Activated T-cell treated with anti-CD3 and anti-CD28 coated beads for 48 hours (primary cell): ENCODE measurements at regions not wholly inside any gene's neighbourhood (a gene's known extent, or its start where the extent isn't known, plus 50 kb on each side); places are given as distances from the start of the nearest gene placed in this dataset.

Source experiments
- DNase-seq: peaks from one replicate; pipeline ENCODE4 v3.0.0-alpha.2; 2020; ENCODE audit warnings: low read depth

DNA sequence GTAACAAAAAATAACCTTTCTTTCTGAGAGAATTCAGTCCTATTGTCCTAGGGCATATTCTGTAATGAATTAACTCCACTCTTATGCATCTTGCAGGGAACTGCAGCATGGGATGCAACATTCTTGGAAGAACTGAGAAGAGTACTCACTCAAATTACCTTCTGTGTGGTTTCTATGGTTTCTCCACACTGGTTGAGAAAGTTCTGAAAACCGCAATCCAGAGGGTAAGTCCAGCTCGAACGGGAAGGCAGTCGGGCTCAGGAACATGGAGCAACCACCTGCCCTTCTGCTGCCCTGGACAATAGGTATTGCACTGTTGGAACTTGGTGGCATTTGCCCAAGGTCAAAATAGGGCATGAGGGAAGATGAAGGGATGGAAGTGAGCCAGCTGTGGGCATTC lies 59.6 kb upstream of the CDK13 start:
- DNase-seq: no peak

DNA sequence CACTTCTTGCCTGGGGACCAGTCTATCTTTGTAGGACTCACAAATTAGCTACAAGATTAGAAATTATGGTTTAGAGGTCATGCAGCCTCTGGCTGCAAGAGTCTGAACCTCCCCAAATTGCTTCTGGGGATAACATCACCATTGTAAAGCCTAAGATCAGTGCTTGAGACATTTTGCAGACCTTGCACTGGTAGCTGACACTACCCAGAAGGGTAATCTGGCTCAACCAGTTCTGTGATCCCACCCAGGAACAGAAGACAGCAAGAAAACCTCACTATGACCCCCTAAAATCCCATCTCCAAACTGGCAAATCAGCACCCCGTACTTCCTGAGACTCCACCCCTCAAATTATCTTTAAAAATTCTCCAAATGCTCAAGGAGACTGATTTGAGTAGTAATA lies 58.2 kb upstream of the CDK13 start:
- DNase-seq: no peak

- no peak for DNase-seq
These were observed 57.7 kb upstream of the CDK13 start for GRCh38 chr7:39892361-39892760.

DNA sequence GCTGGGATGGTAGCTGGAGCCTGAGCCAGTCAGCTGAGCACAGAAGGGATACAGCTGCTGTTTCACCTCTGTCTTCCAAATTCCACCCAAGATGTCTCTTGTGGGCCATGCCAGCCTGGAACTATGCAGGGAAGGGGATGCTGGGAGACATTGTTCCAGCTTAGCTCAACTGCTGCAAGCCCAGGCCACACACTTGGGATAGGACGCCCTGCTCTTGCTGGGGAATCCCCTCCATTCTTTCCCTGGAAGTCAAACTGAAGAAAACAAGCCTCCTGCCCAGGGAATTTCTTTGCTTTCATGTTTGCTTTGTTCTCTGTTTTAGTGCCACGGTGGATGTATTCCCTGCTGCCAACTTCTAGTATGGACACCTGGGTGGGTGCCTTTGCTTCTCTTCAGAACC lies 55.2 kb upstream of the CDK13 start:
- DNase-seq: no peak

DNA sequence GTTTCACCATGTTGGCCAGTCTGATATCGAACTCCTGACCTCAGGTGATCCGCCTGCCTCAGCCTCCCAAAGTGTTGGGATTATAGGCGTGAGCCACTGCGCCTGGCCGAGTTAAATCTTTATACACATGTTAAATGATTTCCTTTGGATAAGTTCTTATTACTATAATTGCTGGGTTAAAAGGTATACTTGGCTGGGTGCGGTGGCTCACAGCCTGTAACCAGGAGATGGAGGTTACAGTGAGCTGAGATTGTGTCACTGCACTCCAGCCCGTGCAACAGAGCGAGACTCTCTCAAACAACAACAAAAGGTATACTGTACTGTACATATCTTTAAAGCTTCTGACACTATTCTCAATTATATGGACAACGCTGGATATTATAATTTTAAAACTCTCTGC lies 53.2 kb upstream of the CDK13 start:
- DNase-seq: no peak

DNA sequence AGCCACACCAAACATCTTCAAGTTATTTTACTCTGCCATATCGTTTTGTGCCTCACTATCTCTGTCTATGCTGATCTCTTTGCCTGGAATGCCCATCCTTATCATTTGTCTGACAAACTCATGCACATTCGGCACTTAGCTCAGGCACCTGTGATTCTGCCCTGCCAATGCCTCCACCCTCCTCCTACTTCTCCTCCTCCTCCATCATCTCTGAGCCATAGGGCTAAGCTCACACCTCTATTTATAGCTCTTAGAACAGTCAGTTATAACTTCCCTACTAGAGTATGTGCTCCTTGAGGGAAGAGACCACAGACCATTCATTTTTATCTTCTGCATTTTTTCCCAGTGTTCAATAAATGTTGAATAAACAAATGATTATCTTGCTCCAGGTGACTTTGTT lies 51.2 kb upstream of the CDK13 start:
- no peak for DNase-seq
